GM23338 (cell line): ENCODE measurements at regions not wholly inside any gene's neighbourhood (a gene's known extent, or its start where the extent isn't known, plus 50 kb on each side); places are given as distances from the start of the nearest gene placed in this dataset.

ENCODE experiments used
- CREB1 ChIP-seq: fragments of 250-450 bp; sonication (Bioruptor Pico); IDR thresholded peaks from 2 replicates; pipeline ENCODE4 v1.5.0; 2020; ENCODE audit warnings: low read depth, mild to moderate bottlenecking, moderate library complexity
- CTCF ChIP-seq, 2 experiments: fragments of 200-600 bp in 1 of 2; sonication (generic) in 1 of 2; conservative IDR thresholded peaks; 2 replicates each; pipeline versions ENCODE4 v1.5.1 to v1.6.1; 2016 to 2017; ENCODE audit warnings: antibody characterized with exemption in 2 of 2, low read depth in 2 of 2, mild to moderate bottlenecking in 2 of 2, moderate library complexity in 1 of 2
- EZH2 ChIP-seq: fragments of 200-600 bp; sonication (generic); IDR thresholded peaks from one replicate; pipeline ENCODE4 v1.8.0; 2017; ENCODE audit warnings: antibody characterized with exemption, mild to moderate bottlenecking, low read depth; ENCODE audit not compliant: unreplicated experiment
- EZH2phosphoT487 ChIP-seq: fragments of 200-600 bp; sonication (generic); IDR thresholded peaks from one replicate; pipeline ENCODE4 v1.8.1; 2018; ENCODE audit warnings: antibody characterized with exemption; ENCODE audit not compliant: unreplicated experiment
- JUNB ChIP-seq: IDR thresholded peaks from one replicate; pipeline ENCODE4 v1.6.1; 2016; ENCODE audit warnings: antibody characterized with exemption; ENCODE audit not compliant: unreplicated experiment
- NANOG ChIP-seq: IDR thresholded peaks from 2 replicates; pipeline ENCODE4 v1.6.1; 2016; ENCODE audit warnings: antibody characterized with exemption, borderline replicate concordance
- POLR2AphosphoS5 ChIP-seq: IDR thresholded peaks from 2 replicates; pipeline ENCODE4 v1.6.1; 2016; ENCODE audit warnings: antibody characterized with exemption, low read depth
- REST ChIP-seq: IDR thresholded peaks from one replicate; pipeline ENCODE4 v1.6.1; 2018; ENCODE audit warnings: antibody characterized with exemption; ENCODE audit not compliant: unreplicated experiment
- STAT1 ChIP-seq: IDR thresholded peaks from one replicate; pipeline ENCODE4 v1.6.1; 2016; ENCODE audit warnings: antibody characterized with exemption; ENCODE audit not compliant: unreplicated experiment

- TF ChIP-seq NANOG = no peak
- TF ChIP-seq POLR2AphosphoS5 = no peak
- TF ChIP-seq EZH2phosphoT487 = no peak
- TF ChIP-seq JUNB = no peak
- no peak for TF ChIP-seq CTCF (conservative IDR thresholded peaks at IDR 0.05; ENCODE audit: low read depth in 2 of 2)
- no peak for TF ChIP-seq EZH2
- no peak for TF ChIP-seq CREB1 (CRISPR knock-in tag)
- TF ChIP-seq REST = no peak
- TF ChIP-seq STAT1 = no peak
Measured at GRCh38 chr3:6528951-6529350, 332.0 kb upstream of the GRM7 start.
